ENCODE measurements at regions not wholly inside any gene's neighbourhood (a gene's known extent, or its start where the extent isn't known, plus 50 kb on each side); places are given as distances from the start of the nearest gene placed in this dataset.
"Not testable (repeated sequence)": the region's sequence is repeated elsewhere in the genome, so short reads cannot be mapped to it uniquely, and the experiment has no call there.

DNA sequence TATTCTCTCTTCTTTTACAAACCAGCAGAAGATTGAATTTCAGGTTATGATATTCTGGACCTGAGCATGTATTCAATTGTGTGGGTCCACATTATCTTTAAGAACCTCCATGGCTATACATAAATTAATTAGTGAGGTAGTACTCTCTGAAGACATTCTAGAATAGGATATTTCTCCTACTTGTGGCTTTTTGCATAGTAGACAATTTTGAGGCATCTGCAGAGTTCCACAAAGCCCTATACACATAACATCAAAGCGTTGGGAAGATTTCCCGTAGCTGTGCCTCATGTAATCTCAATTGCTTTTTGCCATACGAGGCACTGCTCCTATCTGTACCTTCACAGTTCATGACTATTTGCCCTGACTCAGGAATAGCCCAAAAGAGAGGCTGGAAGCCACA is 395.4 kb upstream of the RGS17 start:
- DNase-seq, result no peak

- no peak for DNase-seq
These were observed 394.9 kb upstream of the RGS17 start for GRCh38 chr6:153525998-153526397.

GRCh38 chr6:153523390-153523789 is 392.3 kb upstream of the RGS17 start:
- no peak for DNase-seq

- DNase-seq, result no peak
These were observed 380.9 kb upstream of the RGS17 start for GRCh38 chr6:153511896-153512496.

DNA sequence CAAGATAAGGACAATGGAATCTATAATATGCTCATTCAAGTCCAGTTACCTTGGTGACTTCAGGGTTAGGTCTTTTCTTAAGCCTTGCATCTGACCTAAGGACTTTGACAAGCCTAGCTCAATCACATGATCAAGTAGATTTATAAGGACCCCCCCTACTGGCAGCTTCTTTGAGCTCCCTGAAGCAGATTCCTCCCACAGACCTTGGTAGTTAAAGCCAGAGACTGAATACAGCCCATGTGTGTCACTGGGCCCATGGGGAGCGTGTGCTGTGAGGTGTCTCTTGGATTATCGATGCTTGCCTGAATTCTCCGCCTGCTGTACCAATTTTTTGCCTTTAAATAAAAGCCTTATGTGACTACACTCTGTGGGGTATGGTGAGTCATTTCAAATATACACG is 372.7 kb upstream of the RGS17 start:
- DNase-seq, result peak; percentile 31

GRCh38 chr6:153493501-153493900 is 362.4 kb upstream of the RGS17 start:
- DNase-seq, result no peak

DNA sequence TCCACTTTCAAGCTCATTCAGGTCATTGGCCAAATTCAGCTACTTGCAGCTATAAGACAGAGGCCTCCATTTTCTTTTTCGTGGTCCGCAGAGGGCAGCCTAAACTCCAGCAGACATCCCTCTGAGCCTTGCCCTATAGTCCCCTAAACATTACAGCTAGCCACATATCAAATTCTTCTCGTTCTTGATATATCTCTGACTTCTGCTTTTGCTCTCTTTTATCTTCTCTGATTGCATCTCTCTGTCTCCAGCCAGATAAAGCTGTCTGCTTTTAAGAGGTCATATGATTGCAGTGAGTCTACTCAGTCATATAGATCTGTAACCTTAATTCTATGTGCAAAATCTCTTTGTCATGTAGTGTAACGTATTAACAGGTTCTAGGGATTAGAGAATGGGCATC is 358.4 kb upstream of the RGS17 start:
- no peak for DNase-seq

- DNase-seq, result no peak
These were observed 357.2 kb upstream of the RGS17 start for GRCh38 chr6:153488267-153488666.

- DNase-seq, result no peak
These were observed 354.0 kb upstream of the RGS17 start for GRCh38 chr6:153485072-153485471.

DNA sequence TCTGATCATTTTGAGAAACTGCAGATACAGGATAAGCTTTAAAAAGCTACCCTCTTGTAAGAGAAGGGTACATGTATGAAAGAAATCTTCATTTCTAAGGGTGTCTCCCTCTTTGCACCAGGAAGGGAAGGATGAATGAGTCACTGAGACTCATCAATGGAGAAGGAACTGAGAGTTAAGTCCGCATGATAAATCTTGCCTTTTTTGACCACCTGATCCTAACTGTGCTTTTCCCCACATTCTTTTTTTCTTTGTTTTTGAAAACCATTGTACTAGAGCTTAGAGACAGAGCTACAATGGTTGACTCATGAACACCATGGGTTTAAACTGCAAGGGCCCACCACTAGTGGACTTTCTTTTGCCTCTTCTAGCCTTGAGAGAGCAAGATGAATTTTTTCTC is 353.0 kb upstream of the RGS17 start:
- DNase-seq, result no peak

GRCh38 chr6:153476243-153476642 is 345.2 kb upstream of the RGS17 start:
- no peak for DNase-seq

- DNase-seq, result no peak
These were observed 334.0 kb upstream of the RGS17 start for GRCh38 chr6:153465050-153465449.

- no peak for DNase-seq
These were observed 318.2 kb upstream of the RGS17 start for GRCh38 chr6:153449279-153449678.

DNA sequence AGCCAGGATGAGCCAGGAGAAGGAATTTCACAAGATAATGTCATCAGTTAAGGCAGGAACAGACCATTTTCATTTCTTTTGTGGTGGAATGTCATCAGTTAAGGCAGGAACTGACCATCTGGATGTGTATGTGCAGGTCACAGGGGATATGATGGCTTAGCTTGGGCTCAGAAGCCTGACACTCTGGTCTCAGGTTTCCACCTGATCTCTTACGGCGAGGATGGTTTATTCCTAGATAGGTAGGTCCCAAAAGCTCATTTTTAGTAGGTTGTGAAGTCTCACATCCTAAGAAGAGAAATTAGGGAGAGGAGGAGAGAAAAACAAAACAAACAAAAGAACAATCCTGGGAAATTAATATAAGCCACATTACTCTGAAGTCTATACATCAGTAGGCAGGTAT is 311.7 kb upstream of the RGS17 start:
- DNase-seq, result not testable (repeated sequence)

GRCh38 chr6:153442096-153442495 is 311.0 kb upstream of the RGS17 start:
- no peak for DNase-seq

DNA sequence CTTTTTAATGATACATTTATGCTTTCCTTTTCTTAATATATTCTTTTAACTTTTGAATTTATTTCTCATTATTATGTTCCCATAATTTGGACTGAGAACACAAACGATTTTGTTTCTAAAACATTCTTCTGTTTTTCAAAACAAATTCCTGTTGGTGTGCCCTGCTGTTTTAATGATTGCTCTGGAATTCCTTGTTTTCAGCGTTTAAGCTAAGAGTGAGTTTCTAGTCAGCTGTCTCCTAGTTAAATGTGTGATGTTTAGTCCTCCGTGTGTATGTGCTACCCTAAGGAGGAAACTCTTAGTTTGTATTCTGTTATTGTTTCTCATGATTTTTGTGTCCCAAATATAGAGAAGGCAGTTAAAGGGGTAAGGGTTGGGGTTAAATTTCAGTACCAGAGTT is 306.1 kb upstream of the RGS17 start:
- no peak for DNase-seq

- DNase-seq, result no peak
These were observed 305.3 kb upstream of the RGS17 start for GRCh38 chr6:153436351-153436750.

GRCh38 chr6:153435787-153436186 is 304.7 kb upstream of the RGS17 start:
- no peak for DNase-seq

DNA sequence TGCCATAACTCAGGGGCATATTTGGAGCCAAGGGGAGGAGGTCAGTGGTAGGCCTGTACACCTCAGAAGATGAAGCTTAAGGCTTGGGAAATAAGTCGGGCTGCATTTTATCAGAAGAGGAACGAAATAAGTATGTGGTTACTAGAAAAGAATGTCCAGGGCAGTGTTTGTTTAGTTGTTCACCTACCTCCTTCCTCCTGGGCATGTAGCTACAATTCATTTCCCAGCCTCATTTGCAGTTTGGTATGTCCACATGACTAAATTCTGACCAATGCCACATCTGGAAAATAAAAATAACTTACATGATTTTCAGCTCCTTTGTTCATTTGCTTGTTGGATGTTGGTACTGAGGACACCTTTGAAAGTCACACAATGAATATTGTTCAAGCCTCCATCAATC is 294.5 kb upstream of the RGS17 start:
- DNase-seq, result no peak

- no peak for DNase-seq
These were observed 293.8 kb upstream of the RGS17 start for GRCh38 chr6:153424719-153425400.

DNA sequence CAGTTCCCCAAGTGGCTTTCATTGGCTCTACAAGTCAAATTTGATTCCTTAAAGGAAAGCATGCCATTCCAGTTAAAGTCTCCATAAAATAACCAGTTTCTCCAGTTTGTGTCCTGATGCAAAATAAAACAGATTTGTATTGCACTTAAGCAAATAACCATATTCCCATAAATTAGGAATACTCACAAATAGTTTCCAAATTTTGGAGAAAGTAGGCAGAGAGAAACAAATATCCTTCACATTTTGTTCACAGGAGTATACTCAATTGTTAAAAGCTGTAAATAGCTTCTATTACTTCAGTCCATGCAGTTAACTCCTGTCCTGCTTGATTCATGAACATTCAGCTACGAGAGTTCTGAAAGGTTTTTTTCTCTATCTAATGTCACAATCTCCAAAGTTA is 281.4 kb upstream of the RGS17 start:
- no peak for DNase-seq

- no peak for DNase-seq
These were observed 280.1 kb upstream of the RGS17 start for GRCh38 chr6:153411070-153411648.

- no peak for DNase-seq
These were observed 274.8 kb upstream of the RGS17 start for GRCh38 chr6:153405931-153406330.

- DNase-seq, result no peak
These were observed 270.7 kb upstream of the RGS17 start for GRCh38 chr6:153401751-153402150.

DNA sequence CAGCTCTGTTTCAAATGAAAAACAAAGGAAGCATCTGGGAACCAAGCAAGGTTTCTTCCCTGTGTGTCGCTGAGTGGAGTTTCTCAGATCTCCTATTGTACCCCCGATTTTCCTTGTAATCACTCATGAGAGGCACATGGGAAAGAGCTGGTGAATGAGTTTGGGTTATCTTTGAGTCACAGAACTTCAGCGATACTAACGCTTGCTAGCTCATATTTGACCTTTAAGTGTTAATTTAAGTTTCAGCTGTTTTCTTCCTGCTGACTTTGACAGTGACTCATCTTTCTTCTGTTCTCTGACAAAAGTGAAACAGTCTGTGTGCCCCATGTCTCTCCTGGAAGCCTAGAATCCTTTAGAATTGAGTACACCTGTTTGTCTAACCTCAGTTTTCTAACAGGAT is 261.1 kb upstream of the RGS17 start:
- DNase-seq, result no peak
